ENCODE measurements at regions not wholly inside any gene's neighbourhood (a gene's known extent, or its start where the extent isn't known, plus 50 kb on each side); places are given as distances from the start of the nearest gene placed in this dataset.

DNA sequence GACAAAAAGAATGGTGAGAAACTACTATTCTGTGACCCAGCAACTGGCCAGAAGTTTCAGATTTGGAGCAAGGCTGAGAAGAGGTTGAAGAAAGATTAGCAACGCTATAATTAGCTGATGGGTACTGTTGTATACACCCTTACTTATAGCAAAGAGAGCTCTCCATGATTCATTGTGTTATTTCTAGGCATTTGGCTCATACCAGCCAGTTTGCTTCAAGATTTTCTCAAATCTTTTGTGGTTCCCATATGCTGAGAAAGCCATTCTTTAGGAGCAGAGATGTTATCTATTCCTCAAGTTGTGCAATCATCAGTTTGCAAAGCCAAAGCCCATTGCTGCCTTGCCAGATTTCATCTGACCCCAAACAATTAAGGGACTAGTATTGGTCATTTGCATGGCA, 179.4 kb downstream of the ETS1 start:
- DNase-seq: no peak

DNA sequence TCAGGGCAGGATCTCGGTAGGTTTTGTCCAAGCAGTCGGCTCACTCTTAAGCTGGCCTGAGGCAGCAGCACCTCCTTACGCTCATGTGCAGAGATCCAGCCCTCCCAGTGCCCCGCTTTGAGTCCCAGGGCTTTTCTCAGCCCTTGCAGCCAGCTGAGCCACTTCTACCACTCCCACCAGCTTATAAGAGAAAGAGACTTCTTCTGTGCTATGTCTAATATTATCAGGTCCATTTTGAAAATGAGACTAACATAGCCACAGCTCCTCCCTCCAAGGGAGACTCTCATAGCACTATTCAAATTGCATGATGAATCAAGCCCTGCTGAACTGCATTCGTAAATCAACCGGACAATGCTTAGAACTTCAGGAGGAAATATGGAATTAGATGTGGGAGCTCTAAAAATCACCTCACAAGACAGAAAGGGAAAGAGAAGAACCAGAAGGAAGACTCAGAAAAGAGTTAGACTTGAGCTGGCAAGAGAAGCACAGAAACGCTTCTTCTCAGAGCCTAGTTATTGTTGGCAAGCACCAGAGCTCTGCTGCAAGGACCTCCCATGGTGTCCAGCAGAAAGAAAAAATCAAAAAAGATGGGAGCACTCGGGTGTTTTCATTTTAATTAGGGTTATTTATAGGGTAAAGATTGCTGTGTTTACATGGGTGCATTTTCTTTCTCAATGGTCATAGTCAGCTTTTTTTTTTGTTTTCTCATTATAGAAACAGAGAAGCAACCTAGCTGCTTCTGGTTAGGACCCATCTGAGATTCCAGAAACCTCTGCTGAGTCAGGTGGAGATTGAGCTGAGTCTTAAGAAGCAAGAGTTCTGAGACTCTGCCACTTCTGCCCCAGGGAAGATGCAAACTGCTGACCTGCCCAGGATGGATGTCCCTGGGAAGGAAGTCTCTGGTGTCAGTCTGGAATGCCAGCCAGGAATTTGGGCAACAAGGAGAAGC, 181.4 kb downstream of the ETS1 start:
- DNase-seq: no peak

DNA sequence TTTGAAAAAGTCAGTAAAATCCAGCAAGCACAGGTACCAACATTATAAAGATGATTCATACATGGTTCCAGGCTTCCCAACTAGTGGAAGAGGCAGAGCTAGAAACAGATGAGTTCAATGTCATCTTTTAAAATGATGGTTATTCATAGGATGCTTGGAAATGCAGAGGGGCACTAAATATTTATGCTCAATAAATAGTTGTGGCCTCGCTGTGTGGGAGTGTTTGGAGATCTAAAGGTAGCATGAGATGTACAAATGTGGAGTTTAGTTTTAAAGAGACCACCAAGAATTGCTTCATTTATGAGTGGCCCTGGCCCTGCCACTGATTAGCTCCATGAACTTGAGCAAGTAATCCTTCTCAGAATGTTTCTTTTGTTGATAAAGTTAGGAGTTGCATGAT, 182.2 kb downstream of the ETS1 start:
- no peak for DNase-seq

DNA sequence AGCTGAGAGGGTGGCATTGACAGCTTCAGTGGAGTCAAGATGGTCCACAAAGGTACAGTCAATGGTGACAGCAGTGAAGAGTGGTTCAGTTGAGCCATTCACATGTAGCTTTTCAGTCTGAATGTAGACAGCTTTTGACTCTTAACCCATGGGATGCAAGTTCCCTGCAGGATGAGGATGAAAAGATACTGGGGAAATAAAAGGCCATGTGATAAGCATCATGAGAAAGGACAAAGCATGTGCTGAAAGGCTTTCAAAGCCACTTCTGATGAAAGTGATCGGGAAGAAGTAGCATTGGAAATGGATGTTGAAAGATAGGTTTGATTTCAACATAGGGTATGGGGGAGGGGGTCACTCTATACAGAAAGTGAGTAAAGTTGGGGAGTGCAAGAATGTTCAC, 182.9 kb downstream of the ETS1 start:
- DNase-seq: no peak

DNA sequence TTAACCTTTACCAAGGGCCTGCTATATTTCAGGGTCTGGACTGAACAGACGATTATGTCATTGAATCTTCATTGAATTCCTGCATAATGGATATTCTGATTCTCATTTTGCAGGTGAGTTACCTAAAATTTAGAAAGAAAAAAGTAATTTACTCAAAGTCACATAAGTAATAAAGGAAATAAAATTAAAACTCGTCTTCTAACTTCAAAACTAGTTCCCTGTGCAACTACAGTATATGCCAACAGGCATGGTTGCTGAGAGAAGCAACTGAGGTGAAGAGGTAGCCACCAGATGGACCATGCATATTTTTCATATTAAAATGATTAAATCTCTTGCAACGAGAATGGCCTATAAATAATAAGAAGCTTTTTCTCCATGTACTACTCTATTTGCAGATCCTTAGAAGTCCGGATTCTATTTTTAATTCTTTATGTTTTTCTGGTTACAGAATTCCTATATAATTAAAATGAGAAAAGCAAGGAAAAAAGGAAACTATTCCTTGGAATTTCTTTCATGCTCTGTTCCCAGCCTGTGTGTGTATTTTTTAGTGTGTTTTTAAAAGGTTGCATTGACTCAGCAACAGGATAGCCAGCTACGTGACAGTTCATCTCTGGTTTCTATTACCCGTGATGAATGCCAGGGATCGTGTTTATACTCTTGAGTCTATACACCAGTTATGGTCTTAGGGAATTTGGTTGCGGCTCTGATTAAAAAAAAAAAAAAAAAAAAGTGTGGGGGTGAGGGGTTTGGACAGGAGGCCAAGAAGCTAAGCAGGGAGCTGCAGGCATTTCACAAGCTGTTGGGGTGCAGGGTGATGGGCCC, 186.8 kb downstream of the ETS1 start:
- DNase-seq: no peak

DNA sequence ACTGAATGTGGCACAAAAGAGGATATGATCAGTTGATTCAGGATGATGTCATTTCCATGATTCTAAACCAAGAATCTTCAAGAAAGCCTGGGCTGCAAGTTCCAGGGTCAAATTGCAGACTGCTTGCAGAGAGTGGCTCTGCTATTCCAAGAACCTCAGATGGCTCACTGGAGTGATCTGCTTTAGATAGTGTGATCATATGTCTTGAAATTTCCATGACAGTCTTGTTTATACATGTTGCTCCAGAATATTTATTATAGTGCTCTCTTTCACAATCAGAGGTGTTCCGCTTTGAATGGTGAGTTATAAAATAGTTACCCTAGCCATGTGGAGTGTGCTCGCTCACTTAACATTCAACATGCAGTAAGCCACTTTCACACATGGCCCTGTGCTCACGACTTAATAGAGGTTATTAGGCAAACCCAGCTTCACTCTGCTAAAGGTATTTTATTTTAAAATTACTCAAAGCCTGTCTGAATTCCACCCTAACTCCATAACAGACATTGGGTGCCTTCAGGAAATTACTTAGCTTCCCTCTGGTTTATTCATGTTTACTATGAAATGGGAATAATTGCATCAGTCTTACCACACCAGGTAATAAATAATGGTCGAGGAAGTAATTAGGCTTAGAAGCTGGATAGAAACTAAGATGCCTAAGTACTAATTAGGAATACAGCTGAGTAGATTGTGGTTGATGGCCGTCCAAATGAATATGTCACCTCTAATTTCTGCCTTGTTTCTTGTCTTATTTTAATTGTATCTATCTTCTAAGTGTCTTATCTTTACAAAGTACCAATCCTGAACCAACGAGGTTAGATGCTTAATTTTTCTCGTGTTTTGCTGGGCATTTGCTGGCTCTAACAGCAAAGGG, 187.9 kb downstream of the ETS1 start:
- DNase-seq: no peak

DNA sequence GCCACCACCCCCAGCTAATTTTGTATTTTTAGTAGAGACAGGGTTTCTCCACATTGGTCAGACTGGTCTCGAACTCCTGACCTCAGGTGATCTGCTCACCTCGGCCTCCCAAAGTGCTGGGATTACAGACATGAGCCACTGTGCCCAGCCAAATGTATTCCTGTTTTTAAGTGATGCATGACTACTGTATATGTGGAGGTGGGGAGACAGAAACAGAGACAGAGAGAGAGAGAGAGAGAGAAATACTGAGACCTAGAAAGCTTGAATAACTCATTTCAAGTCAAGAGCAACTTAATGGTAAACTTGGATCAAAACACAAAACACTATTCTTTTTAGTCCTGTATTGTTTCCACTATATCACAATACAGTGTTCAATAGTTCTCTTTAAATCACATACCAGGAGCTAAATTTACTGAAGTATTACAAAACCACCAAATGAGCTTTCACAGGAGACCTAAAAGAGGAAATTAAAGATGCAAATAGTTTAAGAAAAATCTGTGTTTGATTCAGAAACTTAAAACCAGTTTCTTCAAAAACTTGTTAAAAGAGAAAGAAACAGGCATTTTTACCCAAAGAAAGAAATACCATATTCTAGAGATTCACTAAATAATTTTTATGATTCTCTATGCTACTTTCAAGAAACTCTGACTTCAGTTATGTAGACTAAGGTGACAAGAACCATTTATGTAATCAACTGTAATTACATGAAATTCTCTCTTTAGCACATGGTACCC, 188.7 kb downstream of the ETS1 start:
- DNase-seq: no peak

DNA sequence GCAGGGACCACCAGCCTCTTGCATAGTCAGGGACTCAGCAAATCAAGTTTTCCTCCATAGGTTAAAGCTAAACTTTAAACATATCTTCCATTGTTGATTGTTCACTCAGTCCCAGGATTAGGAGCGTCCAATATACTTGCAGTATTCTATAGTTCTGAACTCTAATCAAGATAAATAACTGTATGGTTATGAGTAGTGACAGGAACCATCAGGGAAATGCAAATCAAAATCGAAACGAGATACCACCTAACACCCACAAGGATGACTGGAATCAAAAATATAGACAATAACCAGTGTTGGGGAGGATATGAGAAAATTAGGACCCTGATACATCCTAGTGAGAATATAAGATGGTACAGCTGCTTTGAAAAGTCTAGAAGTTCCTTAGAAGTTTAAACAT, 190.0 kb downstream of the ETS1 start:
- DNase-seq: no peak

DNA sequence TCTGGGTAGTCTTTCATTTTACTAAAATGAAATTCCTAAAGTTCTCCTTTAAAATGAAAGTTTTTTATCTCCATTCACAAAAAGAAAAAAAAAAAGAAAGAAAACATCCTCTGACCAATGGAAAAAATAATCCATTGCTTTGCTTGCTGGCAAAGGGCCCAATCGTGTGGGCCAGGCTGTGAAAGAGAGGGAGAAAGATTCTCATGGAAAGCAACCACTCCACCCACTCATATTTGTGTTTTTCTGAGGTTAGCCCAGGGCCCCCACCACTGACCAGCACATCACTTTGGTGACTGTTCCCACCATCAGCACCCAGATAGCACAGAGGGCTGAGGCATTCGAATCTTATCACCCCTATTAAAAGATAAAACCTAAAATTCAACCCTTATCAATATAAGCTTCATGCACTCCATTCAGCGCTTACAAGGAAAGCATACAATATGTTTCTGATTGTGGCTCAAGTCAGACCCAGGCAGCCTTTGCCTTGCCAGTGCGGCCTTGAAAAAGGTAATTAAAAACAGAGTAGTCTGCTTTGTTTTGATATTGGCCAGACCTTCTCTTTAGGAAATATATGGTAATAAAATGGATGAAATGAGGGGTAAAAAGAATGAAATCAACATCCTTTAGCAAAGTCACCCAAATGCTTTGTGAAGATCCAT, 192.8 kb downstream of the ETS1 start:
- DNase-seq: no peak

DNA sequence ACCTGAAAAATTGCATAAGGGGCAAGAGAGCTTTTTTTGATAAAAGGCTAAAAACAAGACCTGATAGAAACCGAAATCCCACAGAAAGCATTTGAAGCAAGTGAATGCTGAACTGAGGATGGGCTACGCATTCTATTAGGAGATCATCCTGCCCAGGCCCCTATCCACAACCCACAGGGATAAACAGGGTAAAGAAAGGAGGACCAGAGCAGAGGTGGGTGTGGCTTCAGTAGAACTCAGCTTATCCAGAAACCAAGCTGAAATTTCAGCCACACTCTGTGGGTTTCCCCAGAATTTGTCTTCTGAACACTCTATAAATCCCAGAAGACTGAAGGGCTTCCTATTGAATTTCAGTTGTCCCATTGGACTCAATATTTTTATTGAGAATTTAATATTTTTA, 195.1 kb downstream of the ETS1 start:
- no peak for DNase-seq

DNA sequence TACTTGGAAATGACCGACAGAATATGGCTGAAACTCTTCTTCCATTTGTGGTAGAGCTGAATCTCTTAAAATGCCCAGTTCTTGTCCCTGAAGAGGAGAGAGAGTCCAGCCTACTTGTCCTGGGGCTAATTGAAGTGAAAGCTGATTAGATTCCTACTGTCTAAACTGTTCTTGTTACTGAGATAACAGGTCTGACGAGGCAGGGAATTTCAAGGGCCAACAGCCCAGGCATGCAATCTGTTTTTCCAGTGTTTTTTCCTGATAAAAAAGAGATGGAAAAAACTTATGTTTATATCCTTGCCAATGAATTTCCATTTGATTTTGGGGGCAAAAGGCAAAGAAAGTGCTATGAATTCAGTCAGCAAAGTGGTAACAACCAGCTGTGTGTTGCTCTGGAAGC, 195.5 kb downstream of the ETS1 start:
- DNase-seq: no peak

DNA sequence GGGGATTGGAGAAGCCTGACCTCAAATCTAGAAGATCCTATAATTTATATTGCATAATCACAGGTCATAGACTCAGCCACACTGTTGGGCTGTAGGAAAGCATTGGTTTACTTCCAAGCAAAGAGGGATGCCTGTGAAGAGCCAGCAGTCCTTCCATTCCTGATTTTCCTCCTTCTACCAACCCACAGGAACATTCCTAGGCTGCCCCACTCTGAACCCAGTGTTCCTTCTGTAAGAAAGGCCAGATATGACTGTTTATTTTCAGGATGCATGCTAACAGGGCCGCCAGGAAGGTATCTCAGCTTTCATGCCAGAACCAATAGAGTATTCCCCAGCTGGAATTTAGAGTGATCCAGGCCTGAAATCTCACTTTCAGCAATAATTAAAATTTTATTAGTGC, 197.1 kb downstream of the ETS1 start:
- no peak for DNase-seq

DNA sequence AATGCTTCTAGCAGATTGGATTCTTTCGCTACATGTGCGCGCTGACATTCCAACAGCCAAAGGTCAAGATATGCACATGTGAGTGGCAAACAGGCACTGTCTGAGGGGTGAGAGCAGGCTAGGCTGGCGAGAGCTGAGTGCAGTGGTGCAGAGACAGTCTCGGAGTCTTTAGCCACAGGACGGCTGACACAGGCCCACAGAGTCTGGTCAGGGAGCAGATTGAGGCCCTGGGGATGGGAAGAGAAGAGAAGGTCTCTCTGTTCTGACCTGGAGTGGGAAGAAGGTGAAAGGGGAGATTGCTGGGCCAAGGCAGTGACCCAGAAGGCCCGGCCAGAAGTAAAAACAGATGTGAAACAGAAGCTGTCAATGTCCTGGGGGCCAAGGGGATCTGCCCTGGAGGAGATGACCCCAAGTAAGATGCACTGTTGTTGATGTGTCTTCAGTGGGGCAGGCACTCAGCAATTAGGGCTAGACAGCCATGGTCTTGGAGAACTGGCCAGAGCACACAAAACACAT, 197.8 kb downstream of the ETS1 start:
- no peak for DNase-seq

DNA sequence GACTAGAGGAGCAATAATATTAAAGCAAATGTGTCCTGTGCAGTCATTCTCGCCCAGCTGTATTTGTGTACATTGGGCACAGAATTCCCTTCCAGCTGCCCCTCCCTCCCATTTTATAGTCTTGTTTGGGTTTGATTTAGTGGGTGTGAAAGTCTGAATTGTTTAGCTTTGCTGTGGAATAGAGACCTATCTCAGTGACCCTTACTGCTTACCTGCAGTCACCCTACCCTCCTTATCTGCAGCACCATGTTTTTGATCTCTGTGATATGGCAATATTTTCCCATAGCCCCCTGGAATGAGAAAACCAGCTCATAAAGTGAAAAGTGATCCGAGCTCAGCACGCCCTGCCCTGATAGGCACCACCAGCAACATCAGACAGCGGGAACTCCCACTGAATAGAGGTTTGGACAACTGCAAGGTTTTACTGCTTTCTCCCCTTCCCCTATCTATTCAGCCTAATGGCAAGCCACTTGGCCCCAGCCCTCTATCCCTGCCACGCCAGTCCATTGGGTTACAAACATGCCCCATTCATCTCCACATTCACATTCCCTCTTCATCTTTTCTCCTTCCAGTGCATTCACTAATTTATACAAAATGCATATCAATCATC, 199.0 kb downstream of the ETS1 start:
- no peak for DNase-seq

DNA sequence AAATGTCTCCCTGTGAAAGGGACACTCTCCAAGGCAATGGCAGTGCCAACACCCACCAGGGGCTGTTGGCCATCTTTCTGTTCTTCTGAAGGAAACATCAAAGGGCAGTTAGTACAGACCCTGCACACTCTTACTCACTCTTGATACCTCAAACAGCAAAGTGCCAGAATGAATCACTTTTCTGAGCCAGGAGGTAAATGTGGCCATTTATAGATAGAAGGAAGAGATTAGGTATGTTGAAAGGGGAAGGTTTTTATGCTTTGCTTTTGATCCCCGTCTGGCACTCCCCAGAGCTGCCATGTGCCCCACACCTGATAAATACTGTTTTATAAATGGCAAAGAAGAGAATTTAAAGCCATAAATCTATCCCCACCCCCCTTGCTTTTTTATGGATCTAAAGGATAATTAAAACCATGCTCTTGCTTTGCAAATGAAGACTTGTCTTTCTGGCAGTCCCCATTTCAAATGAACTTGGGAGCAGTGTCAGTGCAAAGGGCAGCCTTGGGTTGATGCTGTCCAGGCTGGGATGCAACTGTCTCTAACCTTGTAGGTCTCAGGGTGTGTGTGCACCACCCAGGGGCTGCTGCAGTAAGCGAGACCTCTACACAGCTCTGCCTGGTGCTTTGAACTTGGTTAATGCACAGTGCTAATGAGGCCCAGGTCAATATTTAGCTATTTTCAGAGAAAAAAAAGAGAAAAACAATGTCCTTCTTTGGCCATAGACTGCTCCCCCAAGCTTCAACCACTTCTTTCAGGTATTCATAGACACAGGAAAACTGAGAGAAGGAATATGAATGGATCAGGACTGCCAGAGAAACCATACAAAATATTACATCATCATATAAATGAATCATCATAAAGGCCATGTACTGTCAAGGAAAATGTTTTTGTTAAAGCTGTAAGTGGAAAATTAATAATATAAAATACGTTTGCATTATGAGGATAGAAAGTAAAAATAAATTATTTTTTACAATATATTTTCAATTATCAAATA, 207.5 kb downstream of the ETS1 start:
- no peak for DNase-seq

DNA sequence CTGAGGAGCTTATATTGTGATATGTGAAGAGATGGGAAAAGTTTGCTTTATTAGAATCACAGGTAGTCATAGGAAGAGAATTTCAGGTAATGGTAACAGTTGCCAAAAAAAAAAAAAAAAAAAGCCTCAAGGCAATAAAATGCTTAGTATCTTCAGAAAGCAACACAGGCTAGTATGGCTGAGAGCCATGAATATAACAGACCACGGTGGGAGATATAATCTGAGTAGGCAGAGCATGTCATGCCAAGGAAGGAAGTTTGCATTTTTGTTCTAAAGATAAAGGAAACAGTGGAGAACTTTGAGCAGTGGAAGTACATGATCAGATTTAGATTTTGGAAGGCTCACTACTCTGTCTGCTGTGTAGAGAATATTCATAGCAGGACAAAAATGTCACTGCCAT, 211.4 kb downstream of the ETS1 start:
- DNase-seq: no peak

DNA sequence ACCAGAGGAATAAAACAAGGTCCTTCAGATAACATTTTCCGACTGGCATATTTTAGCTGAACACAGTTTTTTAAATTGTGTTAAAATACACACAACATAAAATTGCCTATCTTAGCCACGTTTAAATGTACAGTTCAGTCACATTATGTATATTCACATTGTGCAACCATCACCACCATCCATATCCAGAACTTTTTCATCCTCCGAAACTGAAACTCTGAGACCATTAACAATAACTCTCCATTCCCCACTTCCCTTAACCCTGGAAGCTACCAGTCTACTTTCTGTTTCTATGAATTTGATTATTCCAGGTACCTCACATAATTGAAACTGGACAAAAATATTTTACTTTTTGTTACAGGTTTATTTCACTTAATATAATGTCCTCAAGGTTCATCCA, 213.3 kb downstream of the ETS1 start:
- no peak for DNase-seq

DNA sequence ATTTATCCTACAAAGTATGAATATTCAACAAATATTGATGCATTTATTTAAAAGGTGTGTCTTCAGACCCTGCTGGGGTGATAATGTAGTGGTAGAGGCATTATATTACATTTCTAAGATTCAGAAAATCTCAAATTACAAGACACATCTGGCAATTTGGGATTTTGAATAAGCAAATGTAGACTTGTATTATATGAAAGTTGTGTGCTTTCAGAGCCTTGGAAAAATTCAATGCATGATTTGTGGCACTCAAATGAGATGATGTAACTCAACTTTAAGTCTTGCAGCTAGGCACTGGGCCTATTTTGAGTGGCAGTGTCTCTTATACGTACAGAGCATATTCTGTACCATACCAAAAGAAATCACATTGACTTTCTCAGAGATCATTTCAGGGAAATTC, 214.4 kb downstream of the ETS1 start:
- no peak for DNase-seq

DNA sequence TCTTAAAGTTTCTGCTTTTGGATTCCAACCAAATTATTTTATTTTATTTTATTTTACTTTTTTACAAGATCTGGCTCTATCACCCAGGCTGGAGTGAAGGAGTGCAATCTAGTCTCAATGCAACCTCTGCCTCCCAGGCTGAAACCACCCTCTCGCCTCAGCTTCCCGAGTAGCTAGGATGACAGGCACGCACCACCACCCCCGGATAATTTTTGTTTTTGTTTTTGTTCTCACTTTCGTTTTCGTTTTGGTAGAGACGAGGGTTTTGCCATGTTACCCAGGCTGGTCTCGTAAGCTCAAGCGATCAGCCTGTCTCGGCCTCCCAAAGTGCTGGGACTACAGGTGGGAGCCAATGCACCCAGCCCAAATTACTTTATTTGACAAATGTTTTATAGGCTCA, 219.8 kb downstream of the ETS1 start:
- DNase-seq: no peak
